KMS-11 (cell line): ENCODE measurements at regions not wholly inside any gene's neighbourhood (a gene's known extent, or its start where the extent isn't known, plus 50 kb on each side); places are given as distances from the start of the nearest gene placed in this dataset.

Source experiments
- H2AFZ ChIP-seq: fragments of 200-600 bp; sonication (generic); 2 replicates; pipeline ENCODE4 v1.6.1; 2016; ENCODE audit warnings: antibody characterized with exemption, mixed run types, low read depth
- H3K27ac ChIP-seq: fragments of 200-600 bp; sonication (generic); 2 replicates; pipeline ENCODE4 v1.6.1; 2016; ENCODE audit warnings: mild to moderate bottlenecking, mixed run types
- H3K27me3 ChIP-seq: fragments of 200-600 bp; sonication (generic); 2 replicates; pipeline ENCODE4 v1.6.1; 2017; ENCODE audit warnings: mild to moderate bottlenecking, low read depth, mixed run types, moderate library complexity; ENCODE audit not compliant: insufficient read depth
- H3K36me3 ChIP-seq: fragments of 200-600 bp; sonication (generic); 2 replicates; pipeline ENCODE4 v1.6.1; 2017; ENCODE audit warnings: mild to moderate bottlenecking, mixed run types; ENCODE audit not compliant: insufficient read depth
- H3K4me1 ChIP-seq: fragments of 200-600 bp; sonication (generic); 2 replicates; pipeline ENCODE4 v1.6.1; 2016; ENCODE audit warnings: mild to moderate bottlenecking, low read depth, mixed run types; ENCODE audit not compliant: poor library complexity, severe bottlenecking
- H3K4me2 ChIP-seq: fragments of 200-600 bp; sonication (generic); 2 replicates; pipeline ENCODE4 v1.7.0; 2016; ENCODE audit warnings: mild to moderate bottlenecking, mixed run types
- H3K4me3 ChIP-seq: fragments of 200-600 bp; sonication (generic); IDR thresholded peaks from 2 replicates; pipeline ENCODE4 v1.6.1; 2017; ENCODE audit warnings: low read depth, low read length, mixed read lengths; ENCODE audit not compliant: insufficient read depth
- H3K79me2 ChIP-seq: fragments of 200-600 bp; sonication (generic); 2 replicates; pipeline ENCODE4 v1.6.1; 2016; ENCODE audit warnings: low read depth, mixed run types; ENCODE audit not compliant: insufficient read depth
- H3K9ac ChIP-seq: fragments of 200-600 bp; sonication (generic); 2 replicates; pipeline ENCODE4 v1.6.1; 2016; ENCODE audit warnings: mild to moderate bottlenecking, mixed run types
- H4K20me1 ChIP-seq: fragments of 200-600 bp; sonication (generic); 2 replicates; pipeline ENCODE4 v1.6.1; 2016; ENCODE audit warnings: mild to moderate bottlenecking, mixed run types; ENCODE audit not compliant: insufficient read depth
- CTCF ChIP-seq: fragments of 200-600 bp; sonication (generic); conservative IDR thresholded peaks from 2 replicates; pipeline ENCODE4 v1.6.1; 2017; ENCODE audit warnings: low read depth, mild to moderate bottlenecking, antibody characterized with exemption, low read length, moderate library complexity, mixed read lengths

DNA sequence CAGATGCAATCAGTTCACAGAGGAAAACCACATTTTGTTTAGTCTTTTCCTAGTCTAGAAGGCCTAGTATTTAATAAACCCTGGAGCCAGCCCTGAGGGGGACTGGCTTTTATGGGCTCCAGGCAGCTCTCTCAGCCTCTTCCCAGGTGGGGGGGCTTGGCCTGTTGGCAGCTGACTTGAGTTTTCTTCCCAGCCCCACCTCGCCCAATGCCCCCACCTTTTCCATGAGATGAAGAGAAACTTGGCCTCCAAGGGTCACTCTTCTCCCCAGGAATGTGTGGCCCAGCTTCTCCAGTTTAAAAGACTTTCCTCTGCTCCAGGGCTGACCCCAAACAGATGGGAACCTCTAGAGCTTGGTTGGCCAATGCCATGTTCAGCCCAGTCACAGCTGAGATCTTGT is 196.1 kb downstream of the BMP7 start:
- no peaks in the 10 kb centered on the region for H3K27me3 ChIP-seq
- no peaks in the 10 kb centered on the region for H3K79me2 ChIP-seq
- H3K4me2 ChIP-seq: no peak overlapping the region
- TF ChIP-seq CTCF: no peak
- no peak overlapping the region for H3K4me3 ChIP-seq
- H3K4me1 ChIP-seq: no peaks in the 10 kb centered on the region
- no peak overlapping the region for H3K27ac ChIP-seq
- H3K9ac ChIP-seq: no peak overlapping the region
- no peaks in the 10 kb centered on the region for H3K36me3 ChIP-seq
- H4K20me1 ChIP-seq: no peaks in the 10 kb centered on the region
- H2AFZ ChIP-seq: no peak overlapping the region

GRCh38 chr20:57071283-57071731 is 195.1 kb downstream of the BMP7 start:
- Histone ChIP-seq H3K9ac (no peak overlapping the region), H3K79me2 (no peaks in the 10 kb centered on the region), H3K27ac (no peak overlapping the region), H3K4me3 (no peak overlapping the region), H4K20me1 (no peaks in the 10 kb centered on the region), H3K4me1 (no peaks in the 10 kb centered on the region), H2AFZ (no peak overlapping the region), H3K27me3 (no peaks in the 10 kb centered on the region), H3K4me2 (no peak overlapping the region), H3K36me3 (no peaks in the 10 kb centered on the region)
- TF ChIP-seq CTCF: no peak

DNA sequence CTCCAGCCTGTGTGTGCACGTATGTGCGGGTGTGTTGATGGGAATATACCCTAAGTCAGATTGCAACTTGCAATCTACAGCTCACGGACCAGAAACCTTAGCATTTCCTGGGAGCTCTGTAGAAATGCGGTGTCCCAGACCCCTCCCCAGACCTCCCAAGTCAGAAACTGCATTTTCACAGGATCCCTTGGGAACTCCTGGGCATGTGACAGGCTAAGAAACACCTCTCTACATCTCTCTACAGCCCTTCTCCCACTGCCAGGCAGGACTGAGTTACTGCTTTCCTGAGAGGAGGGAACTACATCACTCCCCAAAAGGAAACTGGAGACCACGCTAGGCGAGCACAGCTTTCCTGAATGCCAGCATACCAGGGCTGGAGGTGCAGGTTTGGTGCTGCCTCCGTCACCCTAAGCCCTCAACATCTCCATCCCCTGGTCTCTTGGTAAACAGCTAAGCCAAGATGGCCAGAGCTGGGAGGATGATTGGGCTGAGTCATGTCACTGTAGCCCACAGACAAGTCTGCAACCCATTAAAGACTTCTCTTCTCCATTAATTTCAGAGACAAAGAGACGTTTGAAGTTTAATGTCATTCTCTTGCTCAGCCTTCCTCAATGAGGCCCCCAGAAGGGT is 194.4 kb downstream of the BMP7 start:
- Histone ChIP-seq H3K36me3 (no peaks in the 10 kb centered on the region), H3K4me2 (no peak overlapping the region), H3K27me3 (no peaks in the 10 kb centered on the region), H3K79me2 (no peaks in the 10 kb centered on the region), H3K27ac (no peak overlapping the region), H3K9ac (no peak overlapping the region), H3K4me1 (no peaks in the 10 kb centered on the region), H3K4me3 (no peak overlapping the region), H4K20me1 (no peaks in the 10 kb centered on the region), H2AFZ (no peak overlapping the region)
- TF ChIP-seq CTCF: no peak

DNA sequence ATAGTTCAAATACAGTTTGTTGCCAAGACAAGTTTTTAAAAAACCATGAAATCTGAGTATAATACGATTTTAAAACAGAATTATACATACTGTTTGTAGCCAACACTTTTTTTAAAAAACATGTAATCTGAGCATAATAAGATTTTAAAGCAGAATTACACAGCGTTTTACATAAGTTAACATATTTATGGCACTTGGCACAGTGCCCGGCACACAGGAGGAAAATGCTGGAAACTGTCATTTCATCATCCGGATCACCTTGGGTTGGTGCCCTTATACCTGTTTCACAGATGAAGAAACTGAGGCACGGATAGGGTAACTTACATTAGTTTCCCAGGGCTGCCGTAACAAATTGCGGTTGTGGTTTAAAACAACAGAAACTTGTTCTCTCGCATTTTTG is 193.0 kb downstream of the BMP7 start:
- Histone ChIP-seq H3K4me2 (no peak overlapping the region), H3K9ac (no peak overlapping the region), H3K27ac (no peak overlapping the region), H2AFZ (no peak overlapping the region), H4K20me1 (no peaks in the 10 kb centered on the region), H3K36me3 (no peaks in the 10 kb centered on the region), H3K4me3 (no peak overlapping the region), H3K4me1 (no peaks in the 10 kb centered on the region), H3K79me2 (no peaks in the 10 kb centered on the region), H3K27me3 (no peaks in the 10 kb centered on the region)
- no peak for TF ChIP-seq CTCF
